Astrocyte (in vitro differentiated cells and primary cell): ENCODE measurements at regions not wholly inside any gene's neighbourhood (a gene's known extent, or its start where the extent isn't known, plus 50 kb on each side); places are given as distances from the start of the nearest gene placed in this dataset.

ENCODE experiments used
- CTCF ChIP-seq: IDR thresholded peaks from 2 replicates; pipeline ENCODE4 v1.5.1; 2011; ENCODE audit warnings: low read depth, mild to moderate bottlenecking, inconsistent platforms, low read length, moderate library complexity; ENCODE audit not compliant: insufficient read depth
- EZH2 ChIP-seq: IDR thresholded peaks from 2 replicates; pipeline ENCODE4 v1.6.1; 2012; ENCODE audit warnings: mild to moderate bottlenecking, low read length, inconsistent platforms; ENCODE audit not compliant: insufficient read depth

- no peak for TF ChIP-seq CTCF
- no peak for TF ChIP-seq EZH2
These were observed 1372.3 kb downstream of the AMY1C start for GRCh38 chr1:105122041-105122440.
